ENCODE measurements at regions not wholly inside any gene's neighbourhood (a gene's known extent, or its start where the extent isn't known, plus 50 kb on each side); places are given as distances from the start of the nearest gene placed in this dataset.
"Not testable (repeated sequence)": the region's sequence is repeated elsewhere in the genome, so short reads cannot be mapped to it uniquely, and the experiment has no call there.

DNA sequence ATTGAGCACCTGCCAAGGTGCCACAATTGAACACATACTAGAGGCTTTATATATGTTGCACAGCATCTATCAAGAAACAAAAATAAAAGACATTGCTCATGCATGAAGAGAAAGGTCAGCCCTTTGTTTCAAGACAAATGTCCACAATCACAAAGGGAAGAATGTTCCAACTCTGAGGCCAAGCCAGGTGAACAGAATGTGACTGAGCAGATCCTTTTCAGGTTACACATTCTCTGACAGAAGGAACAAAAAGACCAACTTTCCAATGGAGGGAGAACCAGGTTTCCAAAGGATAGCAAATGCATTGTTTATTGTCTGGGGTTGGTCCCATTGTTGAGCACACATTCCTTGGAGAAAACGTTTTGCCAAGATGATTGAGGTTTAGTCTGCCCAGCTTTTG is 50.2 kb upstream of the FAM174B start:
- DNase-seq, result no peak

DNA sequence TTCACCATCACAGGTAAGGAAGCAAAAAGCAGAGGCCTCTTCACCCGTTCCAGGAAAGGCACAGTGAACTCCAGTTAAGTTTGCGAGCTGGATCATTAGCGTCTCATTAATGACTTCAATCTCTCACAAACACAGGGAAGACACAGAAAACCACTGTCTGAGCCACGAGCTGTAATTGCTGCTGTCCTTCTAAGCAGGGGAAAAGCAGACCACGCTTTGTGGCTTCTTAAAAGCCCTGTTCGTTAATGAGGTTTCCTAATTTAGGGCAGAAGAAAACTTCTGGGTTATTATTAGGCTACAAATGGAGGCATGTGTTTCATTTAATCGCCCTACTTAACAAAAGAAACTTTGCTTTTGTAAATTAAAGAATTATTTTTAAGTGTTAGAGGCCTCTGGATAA is 50.6 kb upstream of the FAM174B start:
- DNase-seq, result no peak

DNA sequence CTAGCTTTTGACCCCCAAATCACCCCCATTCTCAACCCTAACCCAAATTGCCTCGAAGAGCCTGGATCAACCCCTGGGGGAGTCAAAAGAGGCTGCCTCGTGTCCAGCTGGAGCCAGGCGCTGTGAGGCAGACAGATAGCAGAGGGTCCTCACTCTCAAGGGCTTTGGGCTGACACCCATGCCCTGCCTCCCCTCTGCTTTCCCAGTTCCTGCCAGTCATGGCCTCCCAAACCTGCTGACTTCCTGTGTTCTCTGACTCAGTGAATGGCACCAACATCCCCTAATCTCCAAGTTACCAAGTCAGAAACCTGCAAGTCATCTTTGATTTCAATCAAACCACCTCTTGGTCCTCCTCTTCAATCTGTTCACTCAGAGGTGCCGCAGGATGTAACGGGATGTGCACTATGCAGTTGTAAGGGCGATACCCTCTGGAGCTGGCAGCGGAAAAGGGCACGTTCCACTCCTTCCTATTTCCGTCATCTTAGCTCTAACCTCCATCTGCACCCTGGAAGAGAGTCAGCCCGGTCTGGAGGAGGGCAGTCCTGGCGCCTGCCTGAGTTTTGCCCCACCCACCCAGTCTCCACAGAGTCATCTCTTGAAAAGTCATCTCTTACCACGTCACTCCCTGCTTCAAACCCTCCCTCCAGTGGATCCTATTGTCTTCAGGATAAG is 52.4 kb upstream of the FAM174B start:
- no peak for DNase-seq

DNA sequence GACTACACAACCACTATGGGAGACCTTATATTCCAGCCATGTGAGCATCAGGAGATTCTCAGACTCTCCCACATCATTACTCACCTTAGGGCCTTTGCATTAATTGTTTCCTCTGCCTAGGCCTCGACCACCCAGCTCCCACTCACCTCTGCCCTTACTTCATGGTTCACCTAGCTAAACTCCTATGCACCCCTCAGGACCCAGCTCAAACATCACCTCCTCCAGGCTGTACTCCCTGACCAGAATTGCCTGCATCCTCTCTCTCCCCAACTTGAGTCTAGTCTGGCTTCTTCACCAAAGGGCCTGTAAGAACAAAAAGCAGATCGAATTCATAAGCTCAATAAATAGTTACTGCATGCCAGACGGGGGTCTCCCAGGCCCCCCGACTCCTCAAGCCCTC is 53.1 kb upstream of the FAM174B start:
- no peak for DNase-seq

DNA sequence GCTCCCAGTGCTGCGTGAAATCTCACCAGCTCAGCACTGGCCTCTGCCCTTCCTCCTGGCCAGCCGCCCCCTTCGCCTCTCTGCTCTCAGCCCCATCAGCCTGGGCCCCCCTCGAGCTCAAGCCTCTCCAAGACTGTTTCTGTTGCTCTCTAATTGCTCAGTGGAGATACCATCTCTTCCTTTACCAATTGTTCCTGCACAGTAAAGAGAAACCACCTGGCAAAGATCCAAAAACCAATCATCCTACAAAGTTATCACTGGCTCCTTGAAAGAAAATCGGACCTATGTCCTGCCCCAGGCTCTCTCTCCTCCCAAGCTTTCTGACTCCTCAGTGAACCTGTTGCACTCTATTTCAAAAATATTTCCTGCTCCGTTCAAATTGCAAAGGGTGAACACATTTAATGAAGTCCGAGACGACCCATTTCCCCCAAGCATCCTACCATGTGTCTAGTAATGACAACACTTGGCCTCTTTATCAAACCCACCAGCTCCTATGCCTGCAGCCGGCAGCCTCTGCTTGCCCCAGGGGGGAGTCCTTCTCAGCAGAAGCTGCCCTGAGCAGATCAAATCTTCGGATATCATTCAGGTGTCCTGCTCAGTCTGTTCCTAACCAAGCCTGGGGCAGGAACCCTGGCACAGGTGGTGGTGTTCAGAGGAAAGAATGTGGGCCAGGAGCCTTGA is 53.7 kb upstream of the FAM174B start:
- DNase-seq, result no peak

DNA sequence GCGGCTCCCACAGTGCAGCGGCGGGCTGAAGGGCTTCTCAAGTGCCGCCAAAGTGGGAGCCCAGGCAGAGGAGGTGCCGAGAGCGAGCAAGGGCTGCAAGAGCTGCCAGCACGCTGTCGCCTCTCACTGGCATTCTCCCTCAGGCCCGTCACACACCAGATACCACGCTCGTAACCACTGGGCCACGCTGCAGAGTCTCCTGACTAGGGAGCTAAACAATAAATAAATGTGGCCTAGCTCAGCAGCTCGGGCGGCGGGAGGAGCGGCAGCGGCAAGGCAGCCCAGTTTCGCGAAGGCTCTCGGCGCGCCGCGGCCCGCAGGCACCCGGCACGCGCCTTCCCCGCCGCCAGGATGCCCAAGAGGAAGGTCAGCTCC is 55.9 kb upstream of the FAM174B start:
- DNase-seq, result no peak

DNA sequence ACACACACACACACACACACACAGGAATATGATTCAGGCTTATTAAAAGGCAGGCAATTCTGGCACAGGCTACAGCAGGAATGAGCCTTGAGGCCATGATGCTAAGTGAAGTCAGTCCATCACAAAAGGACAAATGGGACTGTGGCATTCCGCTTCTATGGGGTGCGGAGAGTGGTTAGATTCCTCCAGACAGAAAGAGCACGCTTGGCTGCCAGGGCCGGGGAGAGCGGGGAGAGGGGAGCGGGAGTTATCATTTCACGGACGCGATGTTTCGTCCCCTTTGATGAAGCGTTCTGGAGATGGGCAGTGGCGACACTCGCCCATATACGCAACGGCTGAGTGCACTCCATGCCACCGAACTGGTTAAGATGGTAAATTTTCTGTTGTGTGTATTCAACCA is 58.5 kb upstream of the FAM174B start:
- no peak for DNase-seq

DNA sequence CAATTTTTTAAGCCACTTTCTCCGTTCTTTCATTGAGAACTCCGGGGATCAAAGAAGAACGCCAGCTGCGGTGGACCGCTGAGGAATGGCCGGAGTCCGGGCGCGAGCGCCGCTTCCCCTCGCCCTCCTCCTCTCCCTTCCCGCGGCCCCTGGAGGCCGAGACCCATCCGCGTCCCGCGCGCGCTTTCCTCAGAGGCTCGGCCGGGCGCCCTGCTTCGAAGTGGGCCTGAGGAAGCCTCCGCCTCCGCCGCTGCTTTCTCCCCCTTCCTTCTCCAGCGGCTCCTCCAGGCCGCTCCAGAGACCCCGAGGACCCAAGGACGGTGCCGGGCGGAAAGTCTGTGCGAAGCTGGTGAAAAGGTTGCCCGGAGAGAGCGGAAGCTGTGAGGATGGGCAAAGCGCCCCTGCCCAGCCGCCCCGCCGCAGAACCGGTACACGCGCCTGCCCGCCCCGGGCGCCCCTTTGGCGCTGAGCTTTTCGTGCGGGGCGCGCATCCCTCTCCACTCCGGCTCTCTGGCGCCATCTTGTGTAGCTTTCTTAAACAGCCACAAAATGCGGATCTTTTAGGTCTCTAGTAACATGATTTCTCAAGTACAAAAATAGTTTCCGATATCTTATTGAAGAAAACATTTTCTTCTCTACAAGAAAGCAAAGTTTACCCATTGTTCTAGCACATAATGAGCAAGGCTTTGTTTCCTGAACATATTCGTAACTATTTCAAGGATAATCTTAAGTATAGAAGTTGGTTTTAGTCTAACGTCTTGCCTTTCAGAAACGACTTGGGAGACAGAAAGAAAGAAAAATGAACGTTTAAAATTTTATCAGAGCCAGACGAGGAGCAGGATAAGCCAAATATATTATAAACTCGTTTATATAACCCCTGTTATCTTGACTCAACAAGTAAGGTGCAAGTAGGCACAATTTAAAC is 59.2 kb upstream of the FAM174B start:
- peak; percentile 55 for DNase-seq

DNA sequence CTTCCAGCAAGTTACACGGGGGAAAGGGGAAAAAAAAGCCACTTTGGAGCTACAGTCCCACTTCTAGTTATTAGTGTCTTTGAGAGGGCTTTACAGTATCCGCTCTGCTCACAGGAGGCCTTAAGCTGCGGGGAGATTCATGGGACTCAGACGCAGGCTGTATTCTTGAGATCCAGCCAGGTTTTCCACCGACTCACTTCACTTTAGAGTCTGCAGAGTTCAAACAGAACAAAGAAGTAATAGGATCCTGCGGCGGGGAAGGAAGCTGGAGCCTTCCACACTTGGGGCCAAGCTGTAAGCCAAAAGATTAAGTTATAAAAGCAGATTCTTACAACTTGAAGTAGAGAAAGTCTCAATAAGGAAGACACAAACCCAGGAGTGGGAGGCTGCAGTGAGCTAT is 60.2 kb upstream of the FAM174B start:
- no peak for DNase-seq

DNA sequence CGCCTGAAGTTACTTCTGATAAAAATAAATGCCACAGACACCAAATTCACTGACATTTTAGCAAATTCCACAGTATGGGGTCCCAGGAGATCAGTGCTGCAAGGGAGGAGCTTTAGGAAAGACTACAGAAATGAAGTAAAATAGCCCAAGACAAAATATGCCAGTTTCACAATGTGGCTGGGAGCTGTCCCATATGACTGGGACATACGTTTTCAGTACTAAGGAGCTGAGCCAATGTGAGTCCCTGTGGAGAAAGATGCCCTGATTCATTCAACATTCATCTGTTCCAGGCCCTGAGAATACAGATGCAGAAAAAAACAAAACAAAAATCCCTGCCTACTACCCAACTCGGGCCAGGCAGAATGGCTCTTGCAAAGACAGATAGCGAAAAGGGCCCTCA is 63.4 kb upstream of the FAM174B start:
- DNase-seq, result no peak

DNA sequence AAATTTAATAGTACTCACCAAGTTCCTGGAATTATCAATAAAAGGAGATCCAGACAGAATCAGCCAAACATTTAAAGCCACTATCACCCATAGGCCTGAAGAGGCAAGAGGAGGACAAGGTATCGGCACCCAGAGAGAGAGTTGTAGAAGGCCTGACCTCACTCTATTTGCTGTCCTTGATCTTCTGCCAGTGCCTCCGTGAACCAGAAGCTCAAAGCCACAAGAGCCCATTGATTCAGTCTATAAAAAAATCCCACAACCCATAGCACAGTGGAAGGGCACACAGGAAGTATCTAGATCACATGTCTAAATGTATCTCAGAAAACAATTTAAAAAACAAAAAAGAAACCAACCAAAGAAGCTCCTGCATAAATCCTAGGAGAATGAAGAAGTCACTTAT is 68.6 kb upstream of the FAM174B start:
- no peak for DNase-seq

DNA sequence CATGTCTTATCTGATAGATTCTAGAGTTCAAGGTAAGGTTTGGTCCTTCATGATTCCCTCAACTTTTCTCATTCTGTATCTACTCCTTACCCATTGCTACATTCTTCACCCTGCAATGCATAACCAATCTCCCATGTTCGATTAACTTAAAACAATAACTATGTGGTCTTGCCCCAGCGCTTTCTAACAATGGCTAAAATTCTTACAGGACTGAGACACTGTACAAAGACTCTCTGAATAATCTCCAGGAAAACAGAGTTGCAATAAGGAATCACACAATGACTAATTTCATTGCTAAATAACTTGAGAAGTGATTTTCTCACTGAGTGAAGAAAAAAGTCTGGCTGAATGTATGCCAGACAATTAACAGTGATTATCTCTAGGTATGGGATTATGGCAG is 69.6 kb upstream of the FAM174B start:
- no peak for DNase-seq

DNA sequence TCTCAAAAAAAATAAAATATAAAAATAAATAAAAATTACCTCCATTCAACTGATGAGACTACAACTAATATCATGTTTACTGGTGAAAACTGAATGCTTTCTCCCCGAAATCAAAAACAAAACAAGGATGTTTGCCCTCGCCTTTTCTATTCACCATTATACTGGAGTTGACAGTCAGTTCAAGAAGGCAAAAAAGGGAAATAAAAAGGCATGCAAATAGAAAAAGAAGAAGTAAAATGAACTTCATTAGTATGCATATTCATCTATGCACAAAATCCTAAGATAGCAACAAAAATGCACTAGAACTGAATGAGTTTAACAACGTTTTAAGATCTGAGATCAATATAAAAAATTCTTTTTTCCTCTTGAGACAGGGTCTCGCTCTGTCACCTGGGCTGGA is 72.7 kb upstream of the FAM174B start:
- DNase-seq, result no peak

DNA sequence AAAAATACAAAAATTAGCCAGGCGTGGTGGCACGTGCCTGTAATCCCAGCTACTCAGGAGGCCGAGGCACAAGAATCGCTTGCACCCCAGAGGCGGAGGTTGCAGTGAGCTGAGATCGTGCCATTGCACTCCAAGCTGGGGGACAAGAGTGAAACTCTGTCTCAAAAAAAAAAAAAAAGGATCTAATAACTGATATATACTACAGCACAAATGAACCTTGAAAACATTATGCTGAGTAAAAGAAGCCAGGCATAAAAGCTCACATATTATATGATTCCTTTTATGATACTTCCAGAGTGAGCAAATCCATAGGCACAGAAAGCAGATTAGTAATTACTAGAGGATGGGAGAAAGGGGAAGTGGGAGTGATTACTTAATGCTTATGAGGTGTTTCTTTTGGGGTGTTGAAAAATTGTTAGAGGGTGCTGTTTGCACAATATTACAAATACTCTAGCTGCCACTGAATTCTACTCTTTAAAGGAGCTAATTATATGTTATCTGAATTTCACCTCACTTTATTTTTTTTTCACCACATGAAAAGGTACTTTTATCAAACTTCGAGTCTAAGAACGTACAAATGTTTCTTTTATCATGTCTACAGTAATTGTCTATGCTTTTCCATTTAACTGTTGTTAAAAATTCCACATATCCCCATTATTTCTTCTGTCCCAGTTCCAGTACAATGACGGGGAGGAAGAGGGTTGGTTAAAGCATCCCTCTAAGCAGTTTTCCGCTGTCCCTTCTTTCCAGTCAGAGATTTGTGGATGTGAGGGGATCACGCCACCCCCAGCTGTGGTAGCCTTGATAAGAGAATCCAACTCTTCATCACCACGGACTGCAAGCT is 77.7 kb upstream of the FAM174B start:
- no peak for DNase-seq

DNA sequence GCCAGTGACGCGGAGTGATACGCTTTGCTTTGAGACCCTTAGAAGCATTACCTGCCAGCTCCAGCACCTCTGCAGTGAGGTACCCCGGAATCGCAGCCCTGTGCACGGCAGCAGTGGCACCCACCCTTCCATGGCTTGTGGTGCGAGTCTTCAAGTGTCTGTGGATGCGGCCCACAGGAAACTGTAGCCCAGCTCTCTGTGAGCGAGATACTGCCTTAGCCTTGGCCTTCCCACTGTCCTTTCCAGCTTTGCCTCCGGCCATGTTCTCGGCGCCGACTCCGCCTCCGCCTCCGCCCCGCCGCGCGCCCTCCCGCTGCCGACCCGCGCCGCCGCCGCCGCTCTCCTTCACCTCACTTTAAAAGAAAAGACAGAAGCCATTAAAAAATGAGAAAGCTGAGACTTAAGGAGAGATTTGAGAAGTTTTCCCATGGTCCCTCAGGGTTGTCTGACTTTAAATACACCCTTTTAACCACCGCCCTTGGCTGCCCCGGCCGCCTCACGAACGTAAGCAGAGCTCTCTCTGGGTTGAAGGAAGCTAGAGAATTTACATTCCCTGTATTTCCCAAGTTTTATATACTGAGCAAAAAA is 78.5 kb upstream of the FAM174B start:
- DNase-seq, result no peak

DNA sequence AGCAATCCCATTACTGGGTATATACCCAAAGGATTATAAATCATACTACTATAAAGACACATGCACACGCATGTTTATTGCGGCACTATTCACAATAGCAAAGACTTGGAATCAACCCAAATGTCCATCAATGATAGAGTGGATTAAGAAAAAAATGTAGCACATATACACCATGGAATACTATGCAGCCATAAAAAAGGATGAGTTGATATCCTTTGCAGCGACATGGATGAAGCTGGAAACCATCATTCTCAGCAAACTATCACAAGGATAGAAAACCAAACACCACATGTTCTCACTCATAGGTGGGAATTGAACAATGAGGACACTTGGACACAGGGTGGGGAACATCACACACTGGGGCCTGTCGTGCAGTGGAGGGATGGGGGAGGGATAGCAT is 83.7 kb upstream of the FAM174B start:
- DNase-seq, result not testable (repeated sequence)

DNA sequence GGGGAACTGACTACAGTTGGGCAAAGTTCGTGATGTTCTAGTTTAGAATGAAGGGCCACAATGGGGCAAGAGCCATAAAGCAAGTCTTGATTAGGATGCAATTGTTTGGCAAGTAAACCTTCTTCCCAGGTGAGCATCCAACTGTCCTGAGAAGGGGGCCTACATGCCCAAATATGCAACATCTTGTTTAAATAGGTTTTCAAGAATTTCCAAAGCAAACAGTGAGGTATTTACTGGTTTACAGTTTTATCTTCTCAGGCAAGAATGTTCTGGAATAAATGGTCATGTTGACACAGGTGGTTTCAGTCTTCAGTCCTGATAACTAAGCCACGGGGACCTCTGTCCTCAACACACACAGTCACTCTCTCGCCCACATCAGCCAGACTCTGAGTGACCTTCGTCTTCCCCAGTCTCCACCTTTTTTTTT is 90.3 kb upstream of the FAM174B start:
- DNase-seq, result no peak

DNA sequence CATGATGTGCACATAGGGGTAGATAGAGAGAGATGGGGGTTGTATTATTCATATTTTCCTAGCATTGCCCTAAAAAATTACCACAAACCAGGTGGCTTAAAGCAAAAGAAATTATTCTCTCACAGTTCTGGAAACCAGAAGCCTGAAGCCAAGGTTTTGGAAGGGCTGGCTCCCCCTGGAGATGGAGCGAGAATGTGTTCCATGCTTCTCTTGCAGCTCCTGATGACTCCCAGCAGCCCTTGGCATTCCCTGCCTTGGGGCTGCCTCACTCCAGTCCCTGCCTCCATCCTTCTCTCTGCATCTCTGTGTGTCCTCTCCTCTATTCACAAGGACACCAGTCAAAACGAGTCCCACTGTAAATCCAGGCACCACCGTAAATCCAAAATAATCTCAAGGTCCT is 91.5 kb upstream of the FAM174B start:
- DNase-seq, result no peak

DNA sequence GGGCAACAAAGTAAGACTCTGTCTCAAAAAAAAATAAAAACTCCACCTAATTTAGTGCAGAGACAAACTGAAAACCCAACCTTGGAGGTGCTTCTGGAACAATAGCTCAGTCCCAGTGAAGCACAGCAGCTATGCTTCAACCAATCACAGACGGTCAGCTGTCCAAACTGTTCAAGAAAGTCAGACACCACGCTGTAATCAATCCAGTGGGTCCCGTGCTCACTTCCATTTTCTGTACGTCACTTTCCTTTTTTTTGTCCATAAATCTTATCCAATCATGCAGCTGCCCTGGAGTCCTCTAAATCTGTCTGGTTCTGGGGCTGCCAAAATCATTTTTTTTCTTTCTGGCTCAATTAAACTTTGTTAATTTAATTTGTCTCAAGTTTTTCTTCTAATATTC is 93.6 kb upstream of the FAM174B start:
- no peak for DNase-seq

DNA sequence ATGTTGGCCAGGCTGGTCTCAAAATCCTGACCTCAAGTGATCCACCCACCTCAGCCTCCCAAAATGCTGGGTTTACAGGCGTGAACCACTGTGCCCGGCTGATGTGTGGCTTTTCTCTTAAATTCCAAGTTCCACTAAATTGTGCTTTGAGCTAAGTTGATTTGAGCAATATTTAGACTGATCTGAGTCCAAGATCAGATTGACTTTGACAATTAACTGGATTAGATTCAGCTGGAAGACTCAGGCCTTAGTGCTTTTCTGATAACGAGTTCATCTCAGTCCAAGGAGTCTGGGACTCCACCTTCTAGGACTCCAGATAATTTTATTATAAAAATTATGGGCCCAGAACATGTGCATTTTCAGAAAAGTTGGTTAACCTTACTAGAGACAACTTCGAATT is 94.4 kb upstream of the FAM174B start:
- no peak for DNase-seq

DNA sequence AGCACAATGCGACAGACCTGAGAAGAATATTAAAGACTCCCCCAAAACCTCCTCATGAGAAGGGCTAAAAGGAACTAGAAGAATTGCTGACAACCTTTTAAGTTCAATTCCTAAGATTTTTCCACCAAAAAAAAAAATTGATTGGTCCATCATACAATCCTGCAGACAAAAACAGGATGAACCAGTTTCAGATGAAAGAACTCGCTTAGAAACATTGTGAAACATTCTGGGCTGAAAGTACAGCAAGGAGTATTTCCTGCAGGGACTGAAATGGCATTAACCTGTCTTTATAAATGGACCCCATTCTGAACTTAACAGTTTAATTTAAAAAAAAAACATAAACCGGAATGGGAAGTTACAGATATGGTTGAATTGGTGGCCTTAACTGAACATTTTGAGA is 96.0 kb upstream of the FAM174B start:
- DNase-seq, result no peak

DNA sequence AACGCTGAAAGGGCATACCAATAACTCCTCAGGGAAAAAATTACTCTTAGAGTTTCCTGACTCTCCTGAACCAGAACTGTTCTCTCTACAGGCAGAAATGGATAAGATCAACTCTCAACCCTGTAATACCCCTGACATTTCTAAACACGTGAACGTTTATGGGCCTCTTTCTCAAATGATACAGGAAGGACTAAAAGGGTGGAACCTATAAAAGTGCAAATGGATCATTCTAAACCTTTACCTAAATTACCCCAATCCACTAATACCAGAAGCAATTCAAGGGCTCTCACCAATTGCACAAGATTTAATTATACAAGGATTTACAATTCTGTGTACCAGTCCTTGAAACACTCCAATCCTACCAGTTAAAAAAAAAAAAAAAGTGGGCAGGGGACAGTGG is 98.0 kb upstream of the FAM174B start:
- DNase-seq, result no peak

DNA sequence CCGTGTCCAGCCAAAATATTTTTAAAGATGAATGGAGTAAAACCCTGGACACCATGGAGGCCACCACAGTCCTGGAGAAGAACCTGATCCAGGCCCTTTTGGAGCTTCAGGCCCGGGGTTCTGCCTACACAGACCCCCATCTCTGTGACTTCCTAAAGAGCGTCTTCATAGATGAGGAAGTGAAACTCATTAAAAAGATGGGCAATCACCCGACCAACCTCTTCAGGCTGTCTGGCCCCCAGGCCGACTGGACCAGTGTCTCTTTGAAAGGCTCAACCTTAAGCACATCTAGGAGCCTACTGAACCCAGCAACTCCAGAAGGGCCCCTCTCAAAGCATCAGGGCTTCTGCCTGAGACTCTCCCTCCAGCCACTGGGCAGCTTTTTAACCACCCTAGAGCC is 107.9 kb upstream of the FAM174B start:
- no peak for DNase-seq

Measured in CD4-positive, alpha-beta T cell treated with Interferon gamma for 1 hour (primary cell).